ENCODE measurements at regions not wholly inside any gene's neighbourhood (a gene's known extent, or its start where the extent isn't known, plus 50 kb on each side); places are given as distances from the start of the nearest gene placed in this dataset.
"Not testable (repeated sequence)": the region's sequence is repeated elsewhere in the genome, so short reads cannot be mapped to it uniquely, and the experiment has no call there.

DNA sequence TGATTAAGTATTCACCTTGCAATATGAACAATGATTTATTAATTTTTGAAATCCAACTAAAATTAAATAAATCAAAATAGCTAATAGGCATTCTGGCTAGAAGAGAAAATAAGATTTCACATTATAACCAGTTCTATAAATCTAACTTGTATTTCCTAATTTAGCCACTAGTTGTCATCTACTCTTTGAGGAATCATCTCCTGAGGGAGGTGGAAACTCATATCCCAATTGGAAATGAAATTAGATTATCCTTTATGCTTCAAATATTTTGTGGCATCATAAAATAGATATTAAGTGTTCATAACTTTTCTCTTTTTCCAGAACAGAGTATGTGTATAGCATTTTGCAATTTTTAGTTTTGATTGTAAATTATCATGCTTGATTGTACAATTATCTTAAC, 558.5 kb upstream of the DIAPH2 start:
- Histone ChIP-seq H2BK120ac (ENCODE audit: insufficient read depth, low read length, poor library complexity) (no peak overlapping the region), H4K91ac (ENCODE audit: low read depth, low read length) (no peak overlapping the region), H2AFZ (ENCODE audit: insufficient read depth, low read length, poor library complexity) (no peak overlapping the region), H2BK12ac (ENCODE audit: low read length) (no peak overlapping the region), H3K9me3 (ENCODE audit: insufficient read depth, low read depth, low read length) (no peaks in the 10 kb centered on the region), H3K4me1 (ENCODE audit: control insufficient read depth in 1 of 2, insufficient read depth in 2 of 2, low read length in 2 of 2) (no peaks in the 10 kb centered on the region), H3K79me2 (ENCODE audit: control insufficient read depth, insufficient read depth, low read length, poor library complexity) (no peaks in the 10 kb centered on the region), H3K36me3 (ENCODE audit: control insufficient read depth in 1 of 2, insufficient read depth in 2 of 2, low read length in 2 of 2) (no peaks in the 10 kb centered on the region), H3K27ac (ENCODE audit: low read depth, low read length) (no peak overlapping the region), H3K4me2 (ENCODE audit: low read length) (no peak overlapping the region), H3K4me3 (ENCODE audit: low read depth, low read length) (no peak overlapping the region), H3K4ac (ENCODE audit: low read depth, low read length) (no peak overlapping the region), H2BK5ac (ENCODE audit: low read depth, low read length, poor library complexity) (no peak overlapping the region), H3K18ac (ENCODE audit: low read length) (no peak overlapping the region), H3K79me1 (ENCODE audit: low read length) (no peaks in the 10 kb centered on the region), H4K12ac (ENCODE audit: low read depth, low read length) (no peak overlapping the region), H4K8ac (ENCODE audit: low read depth, low read length) (no peak overlapping the region), H3K9ac (ENCODE audit: low read length) (no peak overlapping the region), H2AK5ac (ENCODE audit: low read length) (no peak overlapping the region), H3K14ac (ENCODE audit: low read length) (no peak overlapping the region), H3K27me3 (ENCODE audit: insufficient read depth, low read length) (no peaks in the 10 kb centered on the region), H3K23ac (ENCODE audit: low read length) (no peak overlapping the region)
- peak in 1 of 2 donors; percentile 0 for DNase-seq

DNA sequence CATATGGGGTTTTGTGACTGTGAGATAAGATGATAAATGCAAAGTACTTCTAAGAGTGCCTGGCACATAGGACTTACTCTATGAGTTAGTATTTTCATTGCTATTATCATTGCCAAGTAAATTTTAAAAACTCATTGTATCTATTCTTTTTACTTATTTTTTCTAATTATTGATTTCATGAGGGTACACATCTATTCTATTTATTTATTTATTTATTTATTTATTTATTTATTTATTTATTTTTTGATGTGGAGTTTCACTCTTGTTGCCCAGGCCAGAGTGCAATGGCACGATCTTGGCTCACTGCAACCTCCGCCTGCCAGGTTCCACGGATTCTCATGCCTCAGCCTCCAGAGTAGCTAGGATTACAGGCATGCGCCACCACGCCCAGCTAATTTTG, 556.6 kb upstream of the DIAPH2 start:
- not testable (repeated sequence) for H3K9ac ChIP-seq (ENCODE audit: low read length); H3K27me3 ChIP-seq (ENCODE audit: insufficient read depth, low read length); H2BK120ac ChIP-seq (ENCODE audit: insufficient read depth, low read length, poor library complexity); DNase-seq; H3K36me3 ChIP-seq (ENCODE audit: control insufficient read depth in 1 of 2, insufficient read depth in 2 of 2, low read length in 2 of 2); H3K27ac ChIP-seq (ENCODE audit: low read depth, low read length); H3K4me2 ChIP-seq (ENCODE audit: low read length); H3K4me3 ChIP-seq (ENCODE audit: low read depth, low read length); H4K12ac ChIP-seq (ENCODE audit: low read depth, low read length); H2BK12ac ChIP-seq (ENCODE audit: low read length); H3K23ac ChIP-seq (ENCODE audit: low read length); H2AK5ac ChIP-seq (ENCODE audit: low read length); H2AFZ ChIP-seq (ENCODE audit: insufficient read depth, low read length, poor library complexity); H3K4me1 ChIP-seq (ENCODE audit: control insufficient read depth in 1 of 2, insufficient read depth in 2 of 2, low read length in 2 of 2); H3K14ac ChIP-seq (ENCODE audit: low read length); H4K91ac ChIP-seq (ENCODE audit: low read depth, low read length); H3K18ac ChIP-seq (ENCODE audit: low read length); H3K79me1 ChIP-seq (ENCODE audit: low read length); H2BK5ac ChIP-seq (ENCODE audit: low read depth, low read length, poor library complexity); H3K9me3 ChIP-seq (ENCODE audit: insufficient read depth, low read depth, low read length); H3K4ac ChIP-seq (ENCODE audit: low read depth, low read length); H4K8ac ChIP-seq (ENCODE audit: low read depth, low read length); H3K79me2 ChIP-seq (ENCODE audit: control insufficient read depth, insufficient read depth, low read length, poor library complexity)
- no CpG with 5 or more reads among the region's 5 CpGs for WGBS (ENCODE audit: extremely low coverage, insufficient coverage, insufficient read length)

DNA sequence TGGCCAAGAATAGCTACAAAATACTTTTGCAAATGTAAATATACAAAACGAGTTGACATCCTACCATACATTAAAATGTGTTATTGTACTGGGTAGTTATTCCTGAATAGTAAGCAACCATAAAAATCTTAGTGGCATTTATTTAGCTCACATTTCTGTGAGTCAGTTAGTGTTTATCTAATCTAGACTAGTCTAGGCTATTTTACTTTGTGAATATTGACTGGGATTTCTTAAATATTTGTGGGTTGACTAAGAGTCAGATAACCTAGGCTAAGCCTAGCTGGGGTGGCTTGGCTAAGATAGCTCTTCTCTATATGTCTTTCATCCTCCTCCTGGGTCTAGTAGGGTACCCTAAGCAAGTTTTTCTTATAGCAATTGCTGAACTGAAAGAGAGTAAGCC, 543.8 kb upstream of the DIAPH2 start:
- no peaks in the 10 kb centered on the region for H3K4me1 ChIP-seq (ENCODE audit: control insufficient read depth in 1 of 2, insufficient read depth in 2 of 2, low read length in 2 of 2)
- H3K9me3 ChIP-seq (ENCODE audit: insufficient read depth, low read depth, low read length): no peaks in the 10 kb centered on the region
- H4K8ac ChIP-seq (ENCODE audit: low read depth, low read length): no peak overlapping the region
- no peak overlapping the region for H3K4ac ChIP-seq (ENCODE audit: low read depth, low read length)
- no peak overlapping the region for H2BK12ac ChIP-seq (ENCODE audit: low read length)
- H3K18ac ChIP-seq (ENCODE audit: low read length): no peak overlapping the region
- no peak overlapping the region for H4K12ac ChIP-seq (ENCODE audit: low read depth, low read length)
- no peak overlapping the region for H2BK5ac ChIP-seq (ENCODE audit: low read depth, low read length, poor library complexity)
- no peak overlapping the region for H3K4me3 ChIP-seq (ENCODE audit: low read depth, low read length)
- H3K4me2 ChIP-seq (ENCODE audit: low read length): no peak overlapping the region
- H3K36me3 ChIP-seq (ENCODE audit: control insufficient read depth in 1 of 2, insufficient read depth in 2 of 2, low read length in 2 of 2): no peaks in the 10 kb centered on the region
- H2BK120ac ChIP-seq (ENCODE audit: insufficient read depth, low read length, poor library complexity): no peak overlapping the region
- no CpG with 5 or more reads among the region's 1 CpG for WGBS (ENCODE audit: extremely low coverage, insufficient coverage, insufficient read length)
- no peak overlapping the region for H3K14ac ChIP-seq (ENCODE audit: low read length)
- no peak overlapping the region for H3K23ac ChIP-seq (ENCODE audit: low read length)
- H3K27ac ChIP-seq (ENCODE audit: low read depth, low read length): no peak overlapping the region
- DNase-seq: peak; percentile 0 to 62
- no peaks in the 10 kb centered on the region for H3K79me1 ChIP-seq (ENCODE audit: low read length)
- no peak overlapping the region for H2AK5ac ChIP-seq (ENCODE audit: low read length)
- no peak overlapping the region for H2AFZ ChIP-seq (ENCODE audit: insufficient read depth, low read length, poor library complexity)
- H3K79me2 ChIP-seq (ENCODE audit: control insufficient read depth, insufficient read depth, low read length, poor library complexity): no peaks in the 10 kb centered on the region
- H3K9ac ChIP-seq (ENCODE audit: low read length): no peak overlapping the region
- no peaks in the 10 kb centered on the region for H3K27me3 ChIP-seq (ENCODE audit: insufficient read depth, low read length)
- H4K91ac ChIP-seq (ENCODE audit: low read depth, low read length): no peak overlapping the region

DNA sequence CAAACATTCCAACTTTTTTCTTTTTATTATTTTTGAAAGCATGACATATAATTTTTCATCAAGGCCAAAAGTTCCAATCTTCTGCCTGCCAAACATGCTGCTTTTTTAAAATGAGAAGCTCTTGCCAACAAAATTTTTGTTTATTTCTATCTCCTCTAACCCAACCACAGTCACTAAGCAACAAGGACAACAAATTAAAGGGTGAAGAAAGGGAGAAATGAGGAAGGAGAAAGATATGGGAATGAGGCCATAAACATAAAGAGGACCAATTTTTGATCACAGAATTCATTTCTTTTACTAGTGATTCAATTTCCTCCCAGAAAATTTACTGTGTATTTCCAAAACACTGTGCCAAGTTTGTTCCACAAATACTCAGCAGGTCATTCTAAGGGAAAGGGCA, 537.0 kb upstream of the DIAPH2 start:
- Histone ChIP-seq H3K4me2 (ENCODE audit: low read length) (no peak overlapping the region), H3K23ac (ENCODE audit: low read length) (no peak overlapping the region), H3K27me3 (ENCODE audit: insufficient read depth, low read length) (no peaks in the 10 kb centered on the region), H3K4me3 (ENCODE audit: low read depth, low read length) (no peak overlapping the region), H4K91ac (ENCODE audit: low read depth, low read length) (no peak overlapping the region), H3K9ac (ENCODE audit: low read length) (no peak overlapping the region), H3K9me3 (ENCODE audit: insufficient read depth, low read depth, low read length) (no peaks in the 10 kb centered on the region), H2AFZ (ENCODE audit: insufficient read depth, low read length, poor library complexity) (no peak overlapping the region), H3K4ac (ENCODE audit: low read depth, low read length) (no peak overlapping the region), H3K4me1 (ENCODE audit: control insufficient read depth in 1 of 2, insufficient read depth in 2 of 2, low read length in 2 of 2) (no peaks in the 10 kb centered on the region), H3K27ac (ENCODE audit: low read depth, low read length) (no peak overlapping the region), H3K79me2 (ENCODE audit: control insufficient read depth, insufficient read depth, low read length, poor library complexity) (no peaks in the 10 kb centered on the region), H3K18ac (ENCODE audit: low read length) (no peak overlapping the region), H3K14ac (ENCODE audit: low read length) (no peak overlapping the region), H2BK5ac (ENCODE audit: low read depth, low read length, poor library complexity) (no peak overlapping the region), H4K8ac (ENCODE audit: low read depth, low read length) (no peak overlapping the region), H3K36me3 (ENCODE audit: control insufficient read depth in 1 of 2, insufficient read depth in 2 of 2, low read length in 2 of 2) (no peaks in the 10 kb centered on the region), H2AK5ac (ENCODE audit: low read length) (no peak overlapping the region), H2BK120ac (ENCODE audit: insufficient read depth, low read length, poor library complexity) (no peak overlapping the region), H4K12ac (ENCODE audit: low read depth, low read length) (no peak overlapping the region), H2BK12ac (ENCODE audit: low read length) (no peak overlapping the region), H3K79me1 (ENCODE audit: low read length) (no peaks in the 10 kb centered on the region)
- peak in 1 of 2 donors; percentile 18 for DNase-seq

DNA sequence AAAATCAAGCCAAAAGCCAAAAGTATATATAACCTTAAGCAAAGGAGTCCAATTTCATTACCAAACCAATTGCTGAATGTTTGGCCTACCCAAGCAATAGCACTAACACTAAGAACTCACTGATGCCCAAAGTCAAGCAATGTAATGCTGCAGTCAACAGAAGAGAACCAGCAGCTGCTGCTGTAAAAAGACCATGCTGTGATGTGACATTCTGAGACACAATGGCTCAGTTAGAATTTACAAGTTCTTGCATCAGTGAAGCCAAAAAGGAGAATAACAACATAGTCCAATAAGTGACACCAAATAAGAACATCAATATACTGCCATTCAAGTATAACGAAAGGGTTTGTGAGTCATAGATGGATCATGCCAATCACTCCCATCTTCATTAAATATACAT, 514.0 kb upstream of the DIAPH2 start:
- no peak for DNase-seq
- Histone ChIP-seq H3K4me1 (ENCODE audit: control insufficient read depth in 1 of 2, insufficient read depth in 2 of 2, low read length in 2 of 2) (no peaks in the 10 kb centered on the region), H3K4me3 (ENCODE audit: low read depth, low read length) (no peak overlapping the region), H3K4ac (ENCODE audit: low read depth, low read length) (no peak overlapping the region), H3K36me3 (ENCODE audit: control insufficient read depth in 1 of 2, insufficient read depth in 2 of 2, low read length in 2 of 2) (no peaks in the 10 kb centered on the region), H2BK12ac (ENCODE audit: low read length) (no peak overlapping the region), H3K4me2 (ENCODE audit: low read length) (no peak overlapping the region), H4K12ac (ENCODE audit: low read depth, low read length) (no peak overlapping the region), H4K8ac (ENCODE audit: low read depth, low read length) (no peak overlapping the region), H3K79me2 (ENCODE audit: control insufficient read depth, insufficient read depth, low read length, poor library complexity) (no peaks in the 10 kb centered on the region), H4K91ac (ENCODE audit: low read depth, low read length) (no peak overlapping the region), H3K9me3 (ENCODE audit: insufficient read depth, low read depth, low read length) (no peaks in the 10 kb centered on the region), H2BK120ac (ENCODE audit: insufficient read depth, low read length, poor library complexity) (no peak overlapping the region), H2AK5ac (ENCODE audit: low read length) (no peak overlapping the region), H2BK5ac (ENCODE audit: low read depth, low read length, poor library complexity) (no peak overlapping the region), H3K27ac (ENCODE audit: low read depth, low read length) (no peak overlapping the region), H3K27me3 (ENCODE audit: insufficient read depth, low read length) (no peaks in the 10 kb centered on the region), H3K14ac (ENCODE audit: low read length) (no peak overlapping the region), H3K9ac (ENCODE audit: low read length) (no peak overlapping the region), H2AFZ (ENCODE audit: insufficient read depth, low read length, poor library complexity) (no peak overlapping the region), H3K23ac (ENCODE audit: low read length) (no peak overlapping the region), H3K18ac (ENCODE audit: low read length) (no peak overlapping the region), H3K79me1 (ENCODE audit: low read length) (no peaks in the 10 kb centered on the region)
- no CpG with 5 or more reads among the region's 1 CpG for WGBS (ENCODE audit: extremely low coverage, insufficient coverage, insufficient read length)

Data from trophoblast cell (in vitro differentiated cells and primary cell).